Activated CD4-positive, alpha-beta T cell treated with anti-CD3 and anti-CD28 coated beads, Interleukin-2, amount 50 U/mL, for 48 hours (primary cell): ENCODE measurements at regions not wholly inside any gene's neighbourhood (a gene's known extent, or its start where the extent isn't known, plus 50 kb on each side); places are given as distances from the start of the nearest gene placed in this dataset.
"Not testable (repeated sequence)": the region's sequence is repeated elsewhere in the genome, so short reads cannot be mapped to it uniquely, and the experiment has no call there.

Experiments used
- DNase-seq, 2 experiments: peaks; one replicate each; pipeline ENCODE4 v3.0.0-alpha.2; 2020

DNA sequence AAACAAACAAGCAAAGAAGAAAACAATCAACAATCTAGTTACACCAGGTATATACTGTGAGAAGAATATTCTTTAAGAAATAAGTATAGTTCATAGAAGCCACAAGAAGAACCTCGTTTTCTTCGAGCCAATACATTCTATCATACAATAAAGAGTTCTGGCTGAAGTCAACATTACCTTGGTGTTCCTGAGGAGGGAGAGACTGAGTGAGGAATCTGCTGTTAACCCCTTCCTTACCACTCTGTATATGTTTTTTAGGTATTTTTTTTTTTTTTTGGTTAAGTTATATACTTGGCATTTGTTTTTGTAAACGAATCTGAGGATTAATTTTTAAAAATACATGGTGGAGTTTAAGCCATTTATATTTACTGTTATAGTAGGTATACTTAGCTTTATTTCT lies 412.5 kb downstream of the NUP35 start:
- DNase-seq, result no peak

DNA sequence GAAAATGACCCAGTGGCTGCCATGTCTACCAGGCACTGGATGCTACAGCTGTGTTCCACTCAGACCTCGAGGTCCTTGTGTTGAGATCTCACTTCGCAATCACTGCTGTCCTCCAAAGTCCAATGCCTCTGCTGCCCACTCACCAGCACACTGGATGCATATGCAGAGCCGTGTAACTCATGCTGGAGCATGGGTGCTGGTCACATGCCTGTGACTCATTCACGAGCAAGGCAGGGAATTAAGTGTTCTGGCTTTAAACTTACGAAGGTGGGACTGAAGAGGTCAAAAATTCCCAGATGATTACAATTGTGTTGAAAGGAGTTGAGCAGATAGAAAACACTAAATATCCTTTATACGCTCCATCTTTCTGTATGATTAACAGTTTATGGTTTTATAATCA lies 417.5 kb downstream of the NUP35 start:
- no peak for DNase-seq

DNA sequence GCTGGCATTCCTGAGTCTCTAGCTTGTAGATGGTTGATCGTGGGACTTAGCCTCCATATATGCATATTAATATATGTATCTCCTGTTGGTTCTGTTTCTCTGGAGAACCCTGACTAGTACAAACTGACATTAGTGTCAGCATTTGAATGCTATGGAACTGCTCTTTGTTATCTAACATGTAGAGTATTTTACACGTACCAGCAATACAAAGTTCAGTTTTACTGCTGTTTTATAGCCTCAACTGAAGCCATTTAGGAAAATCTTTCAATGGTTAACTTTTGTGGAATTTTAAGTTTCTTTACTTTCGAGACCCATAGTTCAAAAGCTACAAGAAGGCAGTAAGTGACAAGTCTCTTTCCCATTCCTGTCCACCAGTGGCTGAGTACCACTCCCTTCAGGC lies 418.4 kb downstream of the NUP35 start:
- DNase-seq, result no peak

DNA sequence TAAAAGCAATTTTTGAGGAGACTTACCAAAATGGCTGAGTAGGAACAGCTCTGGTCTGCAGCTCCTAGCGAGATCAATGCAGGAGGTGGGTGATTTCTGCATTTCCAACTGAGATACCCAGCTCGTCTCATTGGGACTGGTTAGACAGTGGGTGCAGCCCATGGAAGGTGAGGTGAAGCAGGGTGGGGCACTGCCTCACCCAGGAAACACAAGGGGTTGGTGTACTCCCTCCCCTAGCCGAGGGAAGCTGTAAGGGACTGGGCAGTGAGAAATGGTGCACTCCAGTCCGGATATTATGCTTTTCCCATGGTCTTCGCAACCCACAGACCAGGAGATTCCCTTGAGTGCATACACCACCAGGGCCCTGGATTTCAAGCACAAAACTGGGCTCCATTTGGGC lies 419.0 kb downstream of the NUP35 start:
- no peak for DNase-seq

DNA sequence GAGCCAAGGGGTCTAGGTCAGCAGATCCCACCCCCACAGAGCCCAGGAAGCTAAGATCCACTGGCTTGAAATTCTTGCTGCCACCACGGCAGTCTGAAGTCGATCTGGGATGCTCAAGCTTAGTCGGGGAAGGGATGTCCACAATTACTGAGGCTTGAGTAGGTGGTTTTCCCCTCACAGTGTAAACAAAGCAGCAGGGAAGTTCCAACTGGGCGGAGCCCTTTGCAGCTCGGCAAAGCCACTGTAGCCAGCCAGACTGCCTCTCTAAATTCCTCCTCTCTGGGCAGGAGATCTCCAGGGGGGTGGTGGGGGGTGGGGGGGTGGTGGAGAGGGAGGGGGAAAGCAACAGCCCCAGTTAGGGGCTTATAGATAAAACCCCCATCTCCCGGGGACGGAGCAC lies 419.5 kb downstream of the NUP35 start:
- DNase-seq, result no peak

DNA sequence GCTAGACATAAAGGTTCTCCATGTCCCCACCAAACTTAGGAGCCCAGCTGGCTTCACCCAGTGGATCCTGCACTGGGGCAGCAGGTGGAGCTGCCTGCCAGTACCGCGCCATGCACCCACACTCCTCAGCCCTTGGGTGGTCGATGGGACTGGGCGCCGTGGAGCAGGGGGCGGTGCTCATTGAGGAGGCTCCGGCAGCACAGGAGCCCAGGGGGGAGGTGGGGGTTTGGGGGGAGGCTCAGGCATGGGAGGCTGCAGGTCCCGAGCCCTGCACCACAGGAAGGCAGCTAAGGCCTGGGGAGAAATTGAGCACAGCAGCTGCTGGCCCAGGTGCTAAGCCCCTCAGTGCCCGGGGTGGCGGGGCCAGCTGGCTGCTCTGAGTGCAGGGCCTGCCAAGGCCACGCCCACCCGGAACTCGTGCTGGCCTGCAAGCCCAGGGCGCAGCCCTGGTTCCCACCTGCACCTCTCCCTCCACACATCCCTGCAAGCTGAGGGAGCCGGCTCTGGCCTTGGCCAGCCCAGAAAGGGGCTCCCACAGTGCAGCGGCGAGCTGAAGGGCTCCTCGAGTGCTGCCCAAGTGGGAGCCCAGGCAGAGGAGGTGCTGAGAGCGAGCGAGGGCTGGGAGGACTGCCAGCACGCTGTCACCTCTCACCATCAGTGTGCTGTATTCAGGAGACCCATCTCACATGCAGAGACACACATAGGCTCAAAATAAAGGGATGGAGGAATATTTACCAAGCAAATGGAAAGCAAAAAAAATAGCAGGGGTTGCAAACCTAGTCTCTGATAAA lies 422.5 kb downstream of the NUP35 start:
- not testable (repeated sequence) for DNase-seq

DNA sequence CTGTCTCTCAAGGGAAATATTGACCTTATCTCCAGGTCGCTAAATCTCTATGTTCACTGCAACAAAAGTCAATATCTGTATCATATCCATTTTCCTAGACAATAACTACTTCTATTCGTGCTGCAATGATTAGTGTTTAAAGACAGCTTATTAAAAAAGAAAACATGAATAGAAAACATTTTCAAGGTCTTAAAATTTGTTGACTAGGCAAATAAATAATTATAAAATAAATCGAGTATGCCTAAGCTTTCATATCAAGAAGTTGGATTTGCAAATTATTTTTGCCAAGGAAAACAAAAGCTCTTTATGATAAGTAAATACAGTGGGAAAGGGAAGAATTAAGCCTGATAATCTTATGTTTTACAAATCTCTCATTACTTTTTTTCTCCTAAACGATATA lies 428.5 kb downstream of the NUP35 start:
- no peak for DNase-seq

DNA sequence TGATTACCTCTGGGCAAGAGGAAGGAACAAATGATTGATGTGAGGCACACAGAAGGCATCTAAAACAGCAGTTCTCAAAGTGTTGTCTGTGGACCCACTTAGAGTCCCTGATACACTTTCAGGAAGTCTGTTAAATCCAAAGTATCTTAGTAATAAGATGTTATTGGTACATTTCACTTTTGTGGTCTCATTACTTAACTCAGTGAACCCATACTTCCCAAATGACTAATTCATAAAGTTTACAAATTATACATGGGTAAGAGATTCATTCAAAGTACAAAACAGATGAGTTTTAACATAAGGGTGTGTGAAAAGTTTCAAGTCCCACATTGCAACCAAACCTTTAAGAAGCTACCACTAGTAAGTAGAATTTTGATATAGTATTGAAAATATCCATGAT lies 440.5 kb downstream of the NUP35 start:
- no peak for DNase-seq

DNA sequence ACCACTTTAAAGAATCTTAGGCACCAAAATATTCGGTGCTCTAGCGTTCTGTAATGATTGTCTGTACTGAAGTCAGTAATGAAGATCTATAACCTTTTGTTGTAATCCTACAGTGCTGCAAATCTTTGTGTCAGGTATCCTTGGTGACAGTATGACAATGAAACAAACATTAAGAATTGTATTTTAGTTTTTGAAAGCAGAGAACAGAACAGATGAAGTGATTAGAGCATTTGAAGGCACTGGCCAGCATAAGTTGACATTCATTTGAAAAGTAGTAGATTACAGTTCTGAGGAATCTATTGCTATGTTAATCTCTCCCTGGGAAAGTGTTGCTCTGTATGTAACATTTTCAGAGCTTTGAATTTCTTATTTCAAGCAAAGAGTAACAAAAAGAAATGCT lies 451.2 kb downstream of the NUP35 start:
- no peak for DNase-seq

DNA sequence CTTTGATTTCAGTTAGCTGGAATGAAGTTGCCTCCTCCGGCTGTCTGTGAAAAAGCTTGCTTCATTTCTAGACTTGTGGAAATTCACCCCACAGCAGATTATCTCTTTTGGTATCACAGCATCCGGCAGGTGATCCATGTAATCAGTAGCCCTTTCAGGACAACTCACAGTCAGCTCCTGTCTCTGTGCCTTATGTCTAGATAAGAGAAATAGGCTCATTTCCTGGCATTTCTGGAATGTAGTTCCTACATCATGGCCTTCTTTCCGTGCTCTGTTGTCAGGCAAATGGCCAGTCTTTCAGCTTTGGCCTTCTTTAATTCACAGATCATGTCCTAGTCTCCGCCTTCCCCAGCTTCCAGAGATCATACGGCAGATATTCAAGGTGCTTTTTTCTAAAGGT lies 455.4 kb downstream of the NUP35 start:
- DNase-seq, result no peak

DNA sequence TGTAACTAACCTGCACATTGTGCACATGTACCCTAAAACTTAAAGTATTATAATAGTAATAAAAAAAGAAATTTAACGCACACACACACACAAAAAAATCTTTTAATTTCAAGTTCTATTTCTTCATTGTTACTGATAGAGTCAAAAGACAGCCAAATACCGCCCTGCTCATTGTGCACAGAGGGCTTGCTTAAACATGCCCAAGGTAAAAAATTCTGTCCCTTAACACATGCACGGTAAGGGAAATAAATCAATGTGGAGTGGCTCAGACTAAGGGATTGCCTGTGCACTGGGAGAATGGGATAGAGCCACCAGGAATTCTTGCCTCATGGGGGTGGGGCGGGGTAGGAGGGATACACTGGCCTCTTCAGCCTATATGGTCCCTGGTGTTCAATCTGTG lies 468.0 kb downstream of the NUP35 start:
- DNase-seq, result no peak

DNA sequence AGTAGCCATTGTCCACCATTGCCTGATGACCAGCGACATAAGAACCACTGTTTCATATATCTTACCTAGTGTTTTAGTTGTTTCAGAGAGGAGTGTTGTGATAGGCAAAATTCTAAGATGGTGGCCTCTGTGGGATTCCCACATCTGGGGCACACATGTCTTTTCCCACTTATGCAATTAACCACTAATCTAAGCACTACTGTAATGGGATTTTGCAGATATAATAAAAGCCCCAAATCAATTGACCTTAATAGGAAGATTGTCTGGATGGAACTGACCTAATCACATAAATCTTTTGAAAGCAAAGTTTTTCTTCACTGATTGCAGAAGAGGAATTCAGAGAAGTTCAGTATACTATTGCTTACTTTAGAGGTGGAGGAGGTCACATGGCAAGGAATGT lies 469.9 kb downstream of the NUP35 start:
- DNase-seq, result no peak

DNA sequence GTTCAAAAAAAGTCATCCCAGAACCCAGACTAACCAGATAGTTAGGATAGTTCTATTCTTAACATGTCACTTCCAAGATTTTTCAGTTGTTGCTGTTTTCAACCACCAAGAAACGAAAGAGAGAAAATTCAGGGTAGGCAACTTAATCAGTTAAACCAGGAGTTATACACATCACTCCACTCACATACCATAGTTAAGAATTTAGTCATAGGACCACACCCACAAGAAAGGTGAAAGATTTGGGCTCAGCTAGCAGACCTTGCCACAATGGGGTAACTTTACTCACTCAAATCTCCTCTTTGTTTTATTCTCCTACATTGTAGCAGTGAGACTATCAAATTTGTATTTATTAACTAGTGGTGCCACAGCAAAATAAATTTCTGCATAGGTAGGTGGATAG lies 473.6 kb downstream of the NUP35 start:
- DNase-seq, result no peak

DNA sequence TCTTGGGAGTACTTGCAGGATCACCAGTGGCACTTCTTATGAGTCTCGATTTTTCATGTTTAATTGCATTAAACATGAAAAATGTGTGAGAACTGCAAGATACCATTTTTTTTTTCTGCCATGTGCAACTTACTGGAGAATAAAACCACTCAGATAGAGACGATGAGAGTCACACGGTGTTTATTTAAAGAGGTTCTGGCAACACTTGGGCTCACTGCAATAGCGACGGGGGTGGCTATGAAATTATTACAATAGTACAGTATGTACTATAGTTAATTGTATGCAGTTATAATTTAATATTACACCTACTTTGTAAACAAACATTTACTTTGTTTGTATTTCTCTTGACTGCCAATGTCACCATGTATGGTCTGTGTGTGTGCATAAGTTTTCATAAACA lies 479.8 kb downstream of the NUP35 start:
- no peak for DNase-seq

DNA sequence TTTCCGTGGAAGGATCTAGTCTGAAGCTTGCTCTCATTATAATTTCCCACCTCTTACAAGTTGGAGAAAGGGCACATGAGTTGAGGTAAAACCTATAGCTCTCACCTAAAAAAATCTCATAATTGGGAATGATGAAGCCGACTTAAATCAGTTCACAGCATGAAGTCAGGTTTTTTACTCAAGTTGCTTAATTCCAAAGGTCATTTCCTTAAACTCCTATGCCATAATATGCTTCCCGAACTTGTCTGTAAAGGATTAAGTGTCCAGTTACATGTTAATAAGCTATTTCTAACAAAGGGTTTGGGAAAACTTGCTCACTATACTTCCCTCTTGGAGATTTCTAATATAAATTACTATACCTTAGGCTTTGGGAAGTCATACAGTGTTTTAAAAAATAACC lies 481.2 kb downstream of the NUP35 start:
- no peak for DNase-seq

DNA sequence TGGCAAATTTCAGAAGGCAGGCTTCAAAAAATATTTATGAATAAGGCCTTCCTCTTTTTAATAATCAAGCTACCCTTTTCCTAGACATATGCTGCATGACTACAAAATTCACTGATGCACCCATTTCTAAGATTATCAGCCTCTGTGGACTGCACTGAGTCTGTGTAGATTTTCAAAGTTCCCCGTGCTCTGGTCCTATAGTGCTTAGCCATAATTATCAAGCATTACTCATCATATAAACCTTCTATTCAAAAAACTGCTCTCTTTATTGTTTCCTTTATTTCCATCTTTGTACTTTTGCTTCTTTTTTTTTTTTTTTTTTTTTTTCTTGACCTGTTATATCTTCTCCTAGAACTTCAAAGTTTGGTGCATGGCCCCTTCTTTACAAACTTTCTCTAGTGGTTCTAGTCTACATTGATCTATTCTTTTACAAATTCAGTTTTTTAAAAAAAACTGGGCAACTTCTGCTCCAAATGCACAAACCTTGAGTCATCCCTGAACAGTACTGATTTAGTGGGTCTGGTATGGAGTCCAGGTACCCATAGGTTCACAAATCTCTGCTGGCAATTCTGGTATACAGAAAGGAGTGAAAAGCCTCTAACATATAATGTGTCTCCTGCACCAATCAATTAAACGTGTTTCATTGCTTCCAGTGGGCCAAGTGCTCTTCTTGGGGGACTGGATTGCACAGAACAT lies 481.9 kb downstream of the NUP35 start:
- DNase-seq, result no peak

DNA sequence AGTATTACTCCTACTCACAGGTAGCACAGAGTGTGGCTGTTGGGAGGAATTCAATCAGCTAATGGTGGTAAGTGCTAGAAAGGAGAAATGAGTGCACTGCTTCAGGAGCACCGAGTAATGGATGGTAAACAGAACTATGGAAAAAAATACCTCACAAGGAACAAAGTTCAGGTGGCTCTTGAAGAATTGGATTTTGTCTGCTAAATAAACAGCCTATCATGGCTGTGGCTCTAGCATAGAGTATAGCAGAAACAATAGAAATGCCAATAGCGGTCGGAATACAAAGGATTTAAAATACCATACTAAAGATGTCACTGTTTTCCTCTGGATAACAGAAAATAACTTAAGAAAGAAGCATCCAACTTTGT lies 482.5 kb downstream of the NUP35 start:
- DNase-seq, result no peak

DNA sequence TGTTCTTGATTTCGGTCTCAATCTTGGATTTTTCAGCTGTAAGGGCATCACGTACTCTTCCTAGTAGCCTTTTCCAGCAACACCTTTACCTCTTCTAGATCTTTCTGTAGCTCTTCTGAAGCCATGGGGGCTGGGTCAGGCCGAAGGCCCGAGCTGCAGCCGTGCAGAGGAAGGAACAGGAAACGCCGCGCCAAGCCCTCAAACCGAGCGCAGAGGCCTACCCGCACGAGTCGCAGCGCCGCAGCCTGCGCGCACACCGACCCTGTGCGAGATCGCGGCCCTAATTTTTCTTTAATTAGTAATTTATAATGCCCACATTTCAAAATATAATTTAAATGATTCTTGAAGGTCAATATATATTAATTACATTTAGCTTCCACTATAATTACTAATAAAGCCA lies 483.8 kb downstream of the NUP35 start:
- DNase-seq, result no peak

DNA sequence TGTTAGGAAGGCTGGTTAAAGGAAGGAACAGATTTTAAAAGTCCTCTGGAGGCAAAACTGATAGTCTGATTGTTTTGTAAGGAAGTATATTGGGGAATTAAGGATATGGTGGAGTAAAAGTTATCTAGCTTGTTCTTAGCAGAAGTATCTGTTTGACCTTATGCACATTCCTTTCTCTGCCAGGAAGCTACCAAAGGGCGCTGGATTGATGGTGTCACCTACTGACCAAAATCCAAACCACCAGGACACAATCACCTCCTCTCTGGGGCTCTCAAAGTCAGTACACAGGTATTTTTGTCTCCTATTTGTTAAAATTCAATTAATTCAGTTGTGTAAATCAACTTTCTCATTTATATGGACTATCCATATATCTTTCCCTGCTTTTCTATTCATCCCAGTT lies 484.5 kb downstream of the NUP35 start:
- no peak for DNase-seq

DNA sequence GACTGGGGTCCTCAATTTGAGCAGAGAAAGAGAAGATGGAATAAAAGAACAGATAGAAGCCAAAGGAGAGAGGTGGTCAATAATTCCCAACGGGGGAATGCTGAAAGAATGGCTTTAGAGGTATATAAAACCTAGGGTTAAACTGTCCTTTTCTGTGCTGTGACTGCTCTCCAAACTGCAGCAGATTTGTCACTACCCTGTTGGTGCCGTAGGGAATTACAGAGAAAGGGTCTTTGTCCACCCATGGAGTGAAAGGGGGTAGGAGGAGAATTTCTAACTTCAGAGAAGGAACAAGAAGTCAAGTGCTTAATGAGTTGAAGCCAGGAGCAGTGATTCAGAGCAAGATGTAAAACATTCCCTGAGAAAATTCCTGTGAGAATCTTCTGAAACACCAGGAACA lies 486.5 kb downstream of the NUP35 start:
- DNase-seq, result no peak

DNA sequence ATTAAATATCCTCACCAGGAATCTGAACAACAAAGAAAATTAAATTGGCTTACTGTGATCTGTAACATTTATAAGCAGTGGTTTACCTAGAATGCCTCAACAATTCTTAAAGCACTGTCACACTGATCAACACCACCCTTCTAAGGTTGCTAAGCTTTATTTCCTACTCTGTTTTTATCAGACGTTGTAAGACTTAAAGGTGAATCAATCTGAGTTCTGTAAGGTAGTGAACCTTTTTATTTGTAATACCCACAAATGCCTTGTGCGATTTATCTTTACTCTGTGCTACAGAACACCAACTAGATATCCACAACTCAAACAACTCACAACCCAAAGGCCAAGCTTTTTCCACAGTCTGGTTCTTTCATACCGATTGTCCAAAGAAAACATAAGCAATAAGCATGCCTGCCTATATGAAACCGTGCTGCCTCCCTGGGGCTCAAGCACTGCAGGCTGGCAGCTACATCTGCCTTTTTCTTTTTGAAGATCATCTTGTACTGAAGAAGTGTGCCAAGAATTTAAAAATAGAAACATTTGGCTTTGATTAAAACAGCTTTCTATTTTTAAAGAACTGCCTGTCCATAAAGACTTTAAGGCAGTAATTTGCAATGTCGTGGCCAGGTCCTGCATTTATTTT lies 490.7 kb downstream of the NUP35 start:
- DNase-seq, result no peak

DNA sequence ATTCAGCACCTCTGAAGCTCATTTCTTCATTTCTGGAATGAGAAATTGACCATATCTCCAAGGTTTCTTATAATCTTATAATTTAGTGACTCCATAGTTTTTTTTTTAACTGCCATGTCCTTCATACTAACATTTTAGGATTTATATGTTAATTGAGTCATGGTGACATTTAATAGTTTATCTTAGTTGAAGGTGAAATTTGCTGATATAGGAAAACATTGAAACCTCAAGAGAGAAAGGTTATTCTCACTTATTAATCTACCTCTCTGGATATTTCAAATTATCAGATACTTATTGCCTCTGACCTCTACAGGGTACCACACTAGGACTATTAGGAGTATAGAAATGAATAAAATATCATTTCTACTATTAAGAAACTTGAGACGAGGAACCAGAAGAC lies 499.0 kb downstream of the NUP35 start:
- no peak for DNase-seq

DNA sequence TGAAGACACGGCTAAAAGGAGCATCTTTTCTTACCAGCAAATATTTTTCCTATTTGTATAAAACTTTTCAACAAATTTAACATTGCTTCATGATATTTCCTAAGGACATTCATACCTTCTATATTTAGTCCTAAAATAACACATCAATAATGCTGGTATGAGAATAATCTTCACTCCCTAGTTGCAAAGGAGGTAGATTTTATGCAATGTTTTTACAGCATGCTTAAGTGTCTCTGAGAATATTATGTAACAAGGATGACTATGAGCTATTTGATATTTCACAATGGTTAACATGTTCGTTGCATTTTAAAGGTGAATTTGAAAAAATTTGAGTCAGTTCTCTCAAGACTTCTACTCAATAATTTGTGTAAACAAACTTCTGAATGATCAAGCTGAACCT lies 506.7 kb downstream of the NUP35 start:
- no peak for DNase-seq

DNA sequence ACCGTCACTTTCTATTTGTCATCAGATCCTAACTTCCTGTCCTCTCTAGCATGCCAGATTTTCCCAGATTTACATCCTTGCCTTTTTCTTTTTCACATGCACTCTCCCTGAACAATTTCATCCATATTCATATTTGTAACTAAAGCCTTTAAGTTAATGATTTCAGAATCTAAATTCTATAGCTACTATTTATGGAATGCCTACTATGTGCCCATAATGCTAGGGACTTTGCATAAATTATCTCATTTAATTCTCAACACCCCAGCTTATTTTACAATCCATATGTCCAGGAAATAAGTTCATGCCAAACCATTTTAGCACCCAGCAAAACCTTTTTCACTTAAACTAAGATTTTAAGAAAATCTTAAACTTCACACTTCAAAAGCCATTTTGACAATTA lies 531.9 kb downstream of the NUP35 start:
- no peak for DNase-seq

DNA sequence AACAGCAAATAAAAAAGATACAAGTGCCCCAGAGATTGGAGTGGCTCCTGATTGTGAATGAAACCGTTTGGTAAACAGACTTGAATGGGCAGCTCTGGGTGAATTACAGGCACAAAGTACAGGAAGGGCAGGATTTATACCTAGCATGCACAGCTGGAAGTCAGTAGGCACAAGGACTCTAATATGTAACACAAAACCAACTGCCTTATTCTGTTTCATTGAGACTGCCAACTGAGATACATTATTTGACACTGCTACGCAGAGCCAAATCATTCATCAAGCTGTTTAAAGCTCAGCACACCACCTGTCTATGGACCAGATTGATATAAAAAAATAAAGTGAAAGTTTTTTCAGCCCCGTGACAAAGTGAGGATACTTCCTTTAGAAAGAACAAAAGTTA lies 541.2 kb downstream of the NUP35 start:
- no peak for DNase-seq
